Kidney capillary endothelial cell (primary cell): ENCODE measurements at regions not wholly inside any gene's neighbourhood (a gene's known extent, or its start where the extent isn't known, plus 50 kb on each side); places are given as distances from the start of the nearest gene placed in this dataset.
"Not testable (repeated sequence)": the region's sequence is repeated elsewhere in the genome, so short reads cannot be mapped to it uniquely, and the experiment has no call there.

Experiments used
- DNase-seq: peaks from one replicate; pipeline ENCODE4 v3.0.0-alpha.2; 2018; ENCODE audit warnings: low spot score

DNA sequence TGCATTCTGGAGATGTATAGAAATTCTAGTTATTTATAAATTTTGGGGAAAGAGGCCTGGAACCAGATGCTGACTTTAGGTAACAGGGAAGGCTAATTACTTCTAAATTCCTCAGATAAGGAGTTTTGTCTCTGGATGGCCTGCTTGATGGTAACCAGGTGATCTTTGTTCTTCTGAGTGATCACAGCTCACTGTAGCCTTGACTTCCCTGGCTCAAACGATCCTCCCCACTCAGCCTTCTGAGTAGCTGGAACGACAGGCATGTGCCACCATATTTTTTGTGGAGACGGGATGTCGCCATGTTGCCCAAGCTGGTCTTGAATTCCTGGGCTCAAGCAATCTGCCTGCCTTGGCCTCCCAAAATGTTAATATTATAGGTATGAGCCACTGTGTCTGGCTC, 54.4 kb upstream of the MSH6 start:
- DNase-seq: no peak

DNA sequence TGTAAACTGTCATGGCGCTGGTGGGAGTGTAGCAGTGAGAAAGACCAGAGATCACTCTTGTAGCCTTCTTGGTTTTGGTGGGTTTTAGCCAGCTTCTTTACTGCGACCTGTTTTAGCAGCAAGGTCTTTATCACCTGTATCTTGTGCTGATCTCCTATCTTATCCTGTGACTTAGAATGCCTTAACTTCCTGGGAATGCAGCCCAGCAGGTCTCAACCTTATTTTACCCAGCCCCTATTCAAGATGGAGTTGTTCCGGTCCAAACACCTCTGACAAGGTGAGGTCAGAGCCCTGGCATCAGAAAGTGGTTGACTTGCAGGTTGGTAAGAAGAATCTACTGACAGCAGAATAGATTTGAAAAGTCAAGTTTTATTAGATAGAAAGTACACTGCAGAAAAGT, 55.0 kb upstream of the MSH6 start:
- no peak for DNase-seq

DNA sequence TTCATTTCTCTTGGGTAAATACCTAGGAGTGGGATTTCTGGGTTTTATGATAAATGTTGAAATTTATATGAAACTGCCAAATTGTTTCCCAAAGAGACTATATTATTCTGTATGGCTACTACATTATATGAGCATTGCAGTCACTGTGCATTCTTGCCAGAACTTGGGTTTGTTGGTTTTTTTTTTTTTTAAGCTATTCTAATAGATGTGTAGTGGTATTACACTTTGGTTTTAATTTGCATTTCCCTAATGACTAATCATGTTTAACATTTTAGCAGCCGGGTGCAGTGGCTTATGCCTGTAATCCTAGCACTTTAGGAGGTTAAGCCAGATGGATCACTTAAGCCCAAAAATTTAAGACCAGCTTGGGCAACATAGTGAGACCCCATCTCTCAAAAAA, 56.0 kb upstream of the MSH6 start:
- not testable (repeated sequence) for DNase-seq

DNA sequence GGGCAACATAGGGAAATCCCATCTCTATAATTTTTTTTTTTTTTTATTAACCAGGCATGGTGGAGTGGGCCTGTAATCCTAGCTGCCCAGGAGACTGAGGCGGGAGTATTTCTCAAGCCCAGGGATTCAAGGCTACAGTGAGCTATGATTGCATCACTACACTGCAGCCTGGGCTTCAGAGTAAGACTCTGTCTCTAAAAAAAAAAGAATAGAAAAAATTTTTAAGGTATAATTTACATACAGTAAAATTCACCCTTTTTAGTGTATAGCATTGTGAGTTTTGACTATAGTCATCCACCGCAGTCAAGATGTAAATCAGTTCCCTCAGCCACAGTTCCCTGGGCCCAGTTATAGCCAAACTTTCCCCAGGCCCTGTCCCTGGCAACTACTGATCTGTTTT, 57.1 kb upstream of the MSH6 start:
- DNase-seq: no peak

DNA sequence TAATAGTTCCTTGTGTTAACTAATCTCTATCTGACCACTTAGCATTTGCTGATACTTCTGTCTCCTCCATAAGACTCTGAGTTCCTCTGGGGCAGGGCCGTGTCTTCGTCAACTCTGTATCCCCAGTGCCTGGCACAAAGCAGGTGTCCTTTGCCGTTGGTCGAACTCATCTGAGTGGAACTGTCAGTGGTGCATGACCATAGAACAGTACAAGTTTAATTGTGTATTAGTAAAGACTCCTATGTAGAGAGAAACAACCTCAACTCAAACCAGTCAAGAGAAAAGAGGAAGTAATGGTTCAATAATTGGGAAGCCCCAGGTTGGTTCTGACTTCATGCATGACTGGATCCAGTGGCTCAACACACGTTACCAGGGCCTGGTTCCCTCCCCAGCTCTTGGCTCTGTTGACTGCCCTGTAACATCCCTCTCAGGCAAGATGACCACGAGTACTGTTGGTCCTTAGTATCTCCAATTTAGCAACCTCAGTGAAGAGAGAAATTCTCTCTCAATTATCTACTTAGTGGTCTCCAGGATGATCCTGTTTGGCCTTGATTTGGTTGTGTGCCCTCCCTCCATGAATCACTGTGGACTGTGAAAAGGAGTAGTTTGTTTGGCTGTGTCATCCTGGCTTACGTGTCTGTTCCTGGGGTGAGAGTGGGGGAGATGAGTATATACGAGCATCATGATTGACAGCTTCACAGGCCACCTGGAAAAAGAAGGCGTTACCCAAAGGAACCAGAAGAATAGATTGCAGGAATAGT, 58.5 kb upstream of the MSH6 start:
- no peak for DNase-seq

DNA sequence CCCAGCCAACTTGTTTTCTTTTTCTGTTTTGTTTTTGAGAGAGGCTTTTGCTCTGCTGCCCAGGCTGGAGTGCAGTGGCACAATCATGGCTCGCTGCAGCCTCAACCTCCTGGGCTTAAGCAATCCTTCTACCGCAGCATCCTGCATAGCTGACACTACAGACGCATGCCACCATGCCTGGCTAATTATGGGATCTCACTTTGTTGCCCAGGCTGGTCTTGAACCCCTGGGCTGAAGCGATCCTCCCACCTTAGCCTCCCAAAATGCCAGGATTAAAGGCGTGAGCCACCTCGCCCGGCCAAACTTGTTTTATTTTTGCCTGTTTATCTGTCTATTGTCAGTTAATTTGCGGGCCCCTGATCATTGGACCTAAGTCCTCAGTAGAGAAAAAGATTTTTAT, 61.6 kb upstream of the MSH6 start:
- DNase-seq: no peak

DNA sequence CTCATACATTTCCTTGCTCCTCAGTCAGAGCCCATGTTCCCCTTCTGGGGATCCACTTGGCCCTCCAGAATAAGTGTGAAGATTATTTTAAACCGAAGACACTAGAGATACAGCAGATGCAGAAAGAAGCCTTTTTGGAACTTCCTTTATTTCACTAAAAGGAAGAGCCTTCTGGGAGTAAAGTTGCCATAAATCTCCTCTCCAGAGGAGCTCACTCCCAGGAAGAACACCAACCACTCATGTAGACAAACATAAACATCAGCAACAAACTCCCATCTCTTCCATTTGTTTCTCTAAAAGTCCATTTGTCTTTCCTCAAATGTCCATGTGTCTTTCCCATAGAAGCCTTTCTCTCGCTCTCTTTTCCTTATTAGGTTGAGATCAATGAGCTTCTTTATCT, 62.4 kb upstream of the MSH6 start:
- no peak for DNase-seq

DNA sequence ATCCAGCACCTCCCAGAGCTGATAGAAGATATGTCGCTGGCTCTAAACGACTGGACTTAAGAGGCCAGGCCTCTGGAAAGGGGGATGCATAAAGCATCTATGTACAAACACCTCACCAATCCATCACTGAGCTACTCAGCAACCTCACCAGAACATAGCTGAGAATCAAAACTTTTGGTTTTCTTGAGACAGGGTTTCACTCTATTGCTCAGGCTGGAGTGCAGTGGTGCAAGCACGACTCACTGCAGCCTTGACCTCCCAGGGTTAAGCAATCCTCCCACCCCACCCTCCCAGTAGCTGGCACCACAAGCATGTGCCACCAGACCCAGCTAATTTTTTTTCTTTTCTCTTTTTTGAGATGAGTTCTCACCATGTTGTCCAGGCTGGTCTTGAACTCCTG, 62.9 kb upstream of the MSH6 start:
- no peak for DNase-seq

DNA sequence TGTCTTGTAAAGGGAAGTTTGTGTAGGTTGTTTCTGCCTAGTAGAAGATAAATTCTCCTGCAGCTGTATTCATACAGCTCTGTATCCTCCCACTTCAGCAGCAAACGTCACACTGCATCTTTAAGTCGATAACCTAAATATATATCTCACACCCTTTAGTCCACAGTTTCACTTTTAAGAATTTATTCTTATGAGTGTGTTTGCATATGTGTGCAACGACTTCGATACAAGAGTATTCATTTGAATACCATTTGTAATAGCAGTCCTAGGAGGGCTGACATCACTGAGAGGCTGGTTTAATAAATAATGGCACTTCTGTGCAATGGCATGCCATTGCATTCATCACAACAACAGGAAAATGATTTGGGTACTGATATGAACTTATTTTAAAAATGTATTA, 63.8 kb upstream of the MSH6 start:
- no peak for DNase-seq

DNA sequence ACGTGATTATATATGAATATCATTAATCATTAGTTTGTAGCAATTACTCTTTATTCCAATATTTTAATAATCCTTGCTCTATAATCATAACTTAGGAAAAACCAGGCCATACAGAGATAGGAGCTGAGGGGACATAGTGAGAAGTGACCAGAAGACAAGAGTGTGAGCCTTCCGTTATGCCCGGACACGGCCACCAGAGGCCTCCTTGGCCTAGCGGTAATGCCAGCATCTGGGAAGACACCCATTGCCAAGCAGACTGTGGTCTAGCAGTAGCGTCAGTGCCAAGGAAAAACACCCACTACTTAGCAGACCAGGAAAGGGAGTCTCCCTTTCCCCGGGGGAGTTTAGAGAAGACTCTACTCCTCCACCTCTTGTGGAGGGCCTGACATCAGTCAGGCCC, 66.6 kb upstream of the MSH6 start:
- DNase-seq: not testable (repeated sequence)

DNA sequence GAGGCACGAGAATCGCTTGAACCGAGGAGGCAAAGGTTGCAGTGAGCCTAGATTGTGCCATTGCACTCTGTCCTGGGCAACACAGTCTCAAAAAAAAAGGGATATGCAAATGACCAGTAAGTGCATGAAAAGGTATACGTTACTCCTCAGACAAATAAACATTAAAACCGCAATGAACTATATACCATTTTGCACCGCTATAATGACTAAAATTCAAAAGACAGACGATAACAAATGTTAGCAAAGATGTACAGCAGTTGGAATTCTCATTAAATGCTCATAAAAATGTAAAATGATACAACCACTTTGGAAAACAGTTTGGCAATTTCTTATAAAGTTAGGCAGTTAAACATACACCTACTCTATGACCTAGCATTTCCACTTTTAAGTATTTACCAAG, 67.4 kb upstream of the MSH6 start:
- DNase-seq: no peak

DNA sequence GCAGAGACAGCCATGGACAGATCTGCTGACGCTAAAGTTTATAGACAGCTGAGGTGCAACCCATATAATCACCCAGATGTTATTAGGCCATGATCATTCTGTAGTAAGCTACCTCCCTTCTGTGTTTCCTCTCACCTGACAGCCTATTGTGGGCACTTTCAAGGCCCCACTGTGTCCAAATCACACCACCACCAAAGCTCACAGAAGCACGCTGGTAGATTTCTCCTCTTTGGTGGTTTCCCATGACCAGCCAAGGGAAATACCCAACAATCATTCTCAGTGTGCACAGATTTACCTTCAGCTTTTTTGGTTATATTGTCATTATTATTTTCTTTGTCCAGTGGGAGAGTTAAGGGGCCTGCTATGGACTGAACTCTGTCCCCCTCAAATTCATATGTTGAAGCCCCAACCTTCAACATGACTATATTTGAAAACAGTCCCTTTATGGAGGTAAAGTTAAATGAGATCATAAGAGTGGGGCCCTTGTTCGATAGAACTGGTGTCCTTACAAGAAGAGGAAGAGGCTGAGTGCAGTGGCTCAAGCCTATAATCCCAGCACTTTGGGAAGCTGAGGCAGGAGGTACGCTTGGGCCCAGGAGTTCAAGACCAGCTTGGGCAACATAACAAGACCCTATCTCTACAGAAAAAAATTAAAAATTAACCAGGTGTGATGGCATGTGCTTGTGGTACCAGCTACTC, 74.0 kb upstream of the MSH6 start:
- no peak for DNase-seq

DNA sequence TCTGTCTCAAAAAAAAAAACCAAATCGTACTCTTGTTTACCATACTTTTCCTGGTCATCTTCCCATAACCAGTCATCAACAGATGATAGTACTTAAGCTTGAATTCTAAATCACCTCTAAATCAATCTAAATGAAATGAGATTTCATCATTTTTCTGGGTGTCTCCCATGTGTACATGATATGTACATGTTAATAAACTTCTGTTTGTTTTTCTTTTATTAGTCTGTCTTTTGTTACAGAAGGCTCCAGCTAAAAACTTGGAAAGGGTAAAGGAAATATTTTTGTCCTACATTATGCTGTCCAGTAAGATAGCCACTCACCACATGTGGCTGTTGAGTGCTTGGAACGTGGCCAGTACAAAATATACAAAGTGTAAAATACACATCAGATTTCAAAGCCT, 78.7 kb upstream of the MSH6 start:
- DNase-seq: no peak

DNA sequence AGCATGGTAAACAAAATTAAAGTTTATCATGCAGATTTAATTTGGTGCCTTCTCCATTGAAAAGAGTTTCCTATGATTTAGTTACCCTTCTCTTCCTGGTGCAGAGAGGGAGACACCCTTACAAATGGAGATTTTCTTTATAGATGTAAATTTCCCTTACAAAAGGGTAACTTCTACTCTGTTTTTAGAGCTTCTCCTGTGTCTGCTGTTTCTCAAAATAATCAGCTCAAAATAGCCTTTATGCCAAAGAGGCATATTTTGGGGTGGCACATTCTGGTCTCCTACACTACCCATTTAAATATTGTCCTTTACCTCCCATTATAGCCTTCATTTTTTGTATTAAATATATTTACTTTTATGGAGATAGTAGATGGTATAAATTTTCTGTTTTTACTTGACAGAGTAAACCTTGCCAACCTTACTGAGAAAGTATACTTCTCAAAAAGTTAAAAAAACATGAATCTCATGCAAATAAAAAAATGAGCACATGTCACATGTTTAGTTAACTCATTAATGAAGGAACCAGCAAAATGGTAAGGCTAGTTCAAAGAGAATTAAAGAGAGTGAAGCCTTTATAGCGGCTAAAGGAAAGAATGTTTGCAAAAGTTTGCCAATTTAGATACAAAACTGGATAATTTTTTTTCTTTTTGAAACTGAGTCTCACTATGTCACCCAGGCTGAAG, 83.3 kb upstream of the MSH6 start:
- DNase-seq: no peak

DNA sequence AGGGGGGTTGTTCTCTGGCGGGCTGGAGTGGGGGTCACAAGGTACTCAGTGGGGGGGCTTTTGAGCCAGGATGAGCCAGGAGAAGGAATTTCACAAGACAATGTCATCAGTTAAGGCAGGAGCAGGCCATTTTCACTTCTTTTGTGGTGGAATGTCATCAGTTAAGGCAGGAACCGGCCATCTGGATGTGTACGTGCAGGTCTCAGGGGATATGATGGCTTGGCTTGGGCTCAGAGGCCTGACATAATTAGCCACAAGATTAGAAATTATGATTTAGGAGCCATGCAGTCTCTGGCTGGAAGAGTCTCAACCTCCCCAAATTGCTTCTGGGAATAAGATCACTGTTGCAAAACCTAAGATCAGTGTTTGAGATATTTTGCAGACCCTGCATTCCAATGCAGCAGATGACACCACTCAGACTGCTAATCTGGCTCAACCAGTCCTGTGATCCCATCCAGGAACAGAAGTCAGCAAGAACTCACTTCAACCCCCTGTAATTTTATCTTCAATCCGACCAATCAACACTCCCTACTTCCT, 84.4 kb upstream of the MSH6 start:
- DNase-seq: not testable (repeated sequence)

DNA sequence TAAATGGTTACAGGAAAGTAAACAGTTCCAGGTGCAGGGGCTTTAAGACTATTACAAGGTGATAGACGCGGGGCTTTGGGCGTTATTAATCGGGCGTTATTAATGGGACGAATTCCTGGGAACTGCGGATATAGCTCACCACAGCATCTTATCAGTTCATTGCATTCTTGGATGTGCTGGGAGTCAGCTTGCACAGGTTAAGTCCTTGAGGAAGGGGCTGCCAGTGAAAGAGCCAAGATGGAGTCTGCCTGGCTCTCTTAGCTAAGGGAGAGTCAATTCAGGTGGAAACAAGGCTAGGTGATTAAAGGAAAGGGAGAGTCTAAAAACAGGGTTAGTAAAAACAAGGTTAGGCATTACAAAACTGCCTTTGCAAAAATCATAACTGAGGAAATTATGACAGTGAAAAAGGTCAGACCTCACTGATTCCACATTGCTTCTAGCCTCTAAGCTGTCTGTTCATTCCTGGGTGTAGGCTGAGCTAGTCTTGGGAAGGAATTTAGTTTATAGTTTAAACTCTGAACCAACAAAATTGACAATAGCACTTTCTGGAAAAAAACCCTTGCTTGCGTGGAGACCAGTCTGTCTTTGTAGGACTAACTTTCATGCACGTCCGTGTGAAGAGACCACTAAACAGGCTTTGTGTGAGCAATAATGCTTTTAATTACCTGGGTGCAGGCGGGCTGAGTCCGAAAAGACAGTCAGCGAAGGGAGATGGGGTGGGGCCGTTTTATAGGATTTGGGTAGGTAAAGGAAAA, 85.1 kb upstream of the MSH6 start:
- not testable (repeated sequence) for DNase-seq

DNA sequence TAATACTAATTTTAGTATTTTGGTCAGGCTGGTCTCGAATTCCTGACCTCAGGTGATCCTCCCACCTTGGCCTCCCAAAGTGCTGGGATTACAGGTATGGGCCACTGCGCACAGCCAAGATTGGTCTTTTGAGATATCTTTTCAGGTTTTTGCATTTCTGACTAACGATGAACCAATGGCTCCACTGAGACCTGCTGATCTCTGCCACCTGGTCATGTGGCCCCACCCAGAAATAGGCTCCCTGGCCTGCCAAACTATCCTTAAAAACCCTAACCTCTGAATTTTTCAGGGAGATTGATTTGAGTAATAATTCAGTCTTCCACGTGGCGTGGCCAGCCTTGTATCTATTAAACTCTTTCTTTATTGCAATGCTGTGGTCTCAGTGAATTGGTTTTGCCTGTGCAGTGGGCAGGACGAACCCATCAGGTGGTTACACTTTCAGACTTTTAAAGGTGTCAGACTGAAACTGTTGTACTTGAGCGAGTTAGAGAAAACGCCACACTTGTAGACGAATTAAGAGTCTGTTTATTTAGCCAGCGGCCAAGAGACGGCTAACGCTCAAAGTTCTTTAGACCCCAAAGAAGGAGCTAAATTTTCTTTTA, 85.8 kb upstream of the MSH6 start:
- no peak for DNase-seq

DNA sequence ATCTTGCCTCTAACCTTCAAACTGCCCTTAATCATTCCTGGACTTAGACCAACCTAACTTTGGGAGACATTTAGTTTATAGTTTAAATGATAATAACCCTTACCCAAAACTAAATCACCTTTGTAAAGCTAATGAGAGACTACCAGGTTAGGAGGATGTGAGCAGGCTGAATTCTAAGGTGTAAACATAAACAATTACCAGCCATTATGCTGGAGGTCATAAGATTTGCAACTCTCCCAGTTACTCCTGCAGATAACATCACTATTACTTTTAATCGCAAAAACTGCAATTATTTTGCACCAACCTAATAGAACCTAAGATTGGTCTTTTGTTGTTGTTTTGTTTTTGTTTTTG, 86.5 kb upstream of the MSH6 start:
- DNase-seq: no peak

DNA sequence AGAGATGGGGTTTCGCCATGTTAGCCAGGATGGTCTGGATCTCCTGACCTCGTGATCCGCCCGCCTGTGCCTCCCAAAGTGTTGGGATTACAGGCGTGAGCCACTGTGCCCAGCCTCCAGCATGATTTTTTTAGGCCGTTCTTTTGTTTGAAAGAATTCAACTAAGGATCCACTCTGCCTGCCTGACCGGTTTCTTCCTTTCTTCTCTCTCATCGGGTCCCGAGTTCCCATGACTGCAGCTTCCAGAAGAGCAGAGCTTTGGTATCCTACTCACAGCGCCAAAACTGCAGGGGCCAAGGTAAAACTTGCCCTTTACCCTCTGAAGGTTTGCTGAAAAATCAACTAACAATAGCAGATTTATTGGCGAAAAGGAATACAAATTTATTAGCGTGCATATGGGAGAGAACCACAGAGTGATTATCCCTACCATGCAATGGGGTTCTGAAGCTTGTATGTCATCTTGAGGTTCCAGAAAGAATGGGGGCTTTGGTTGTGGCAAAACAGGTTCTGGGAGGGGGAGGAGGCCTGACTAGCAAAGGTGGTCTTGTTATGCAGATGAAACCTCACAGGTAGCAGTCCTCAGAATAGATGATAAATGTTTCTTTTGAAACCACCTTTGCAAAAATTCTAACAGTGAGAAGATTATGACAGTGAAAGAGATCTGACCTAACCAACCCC, 87.0 kb upstream of the MSH6 start:
- no peak for DNase-seq

DNA sequence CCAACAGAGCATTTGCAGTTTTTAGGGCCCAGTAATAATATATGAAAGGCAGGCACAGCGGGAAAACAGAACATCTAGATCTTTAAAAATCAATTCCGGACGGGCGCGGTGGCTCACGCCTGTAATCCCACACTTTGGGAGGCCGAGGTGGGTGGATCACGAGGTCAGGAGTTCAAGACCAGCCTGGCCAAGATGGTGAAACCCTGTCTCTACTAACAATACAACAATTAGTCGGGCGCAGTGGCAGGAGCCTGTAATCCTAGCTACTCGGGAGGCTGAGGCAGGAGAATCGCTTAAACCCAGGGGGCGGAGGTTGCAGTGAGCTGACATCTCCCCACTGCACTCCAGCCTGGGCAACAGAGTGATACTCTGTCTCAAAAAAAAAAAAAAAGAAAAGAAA, 88.5 kb upstream of the MSH6 start:
- DNase-seq: not testable (repeated sequence)

DNA sequence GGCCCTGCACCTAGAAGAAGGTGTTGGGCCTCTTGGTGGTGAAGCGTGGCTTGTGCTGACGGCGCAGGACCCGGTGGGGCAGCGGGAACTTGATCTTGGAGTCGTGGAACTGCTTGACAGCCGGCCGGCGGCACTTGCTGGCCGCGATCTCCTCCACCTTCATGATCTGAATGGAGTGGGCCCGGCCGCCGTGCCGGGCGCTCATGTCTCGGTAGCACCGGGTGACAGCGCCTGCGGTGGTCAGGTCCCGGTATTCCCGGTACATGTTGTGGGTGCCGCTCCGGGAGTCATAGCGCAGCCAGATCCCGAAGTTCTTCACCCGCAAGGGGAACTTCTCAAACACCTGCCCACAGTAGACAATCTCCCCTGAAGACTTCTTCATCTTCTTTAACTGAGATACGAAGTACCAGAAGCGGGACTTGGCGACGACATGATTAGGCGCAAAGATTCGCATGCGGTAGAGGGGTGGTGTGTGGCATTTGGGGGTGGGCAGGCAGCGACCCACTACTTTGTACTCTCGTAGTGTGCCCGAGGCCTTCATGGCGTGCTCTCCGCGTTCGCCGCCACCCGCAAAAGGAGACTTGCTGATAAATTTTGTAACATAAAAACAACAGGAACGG, 92.1 kb upstream of the MSH6 start:
- DNase-seq: not testable (repeated sequence)
